ENCODE measurements at regions not wholly inside any gene's neighbourhood (a gene's known extent, or its start where the extent isn't known, plus 50 kb on each side); places are given as distances from the start of the nearest gene placed in this dataset.

GRCh38 chr1:229091721-229092136 is 179.2 kb upstream of the RAB4A start:
- no peak overlapping the region for H3K27ac ChIP-seq (ENCODE audit: low read depth, low read length)

DNA sequence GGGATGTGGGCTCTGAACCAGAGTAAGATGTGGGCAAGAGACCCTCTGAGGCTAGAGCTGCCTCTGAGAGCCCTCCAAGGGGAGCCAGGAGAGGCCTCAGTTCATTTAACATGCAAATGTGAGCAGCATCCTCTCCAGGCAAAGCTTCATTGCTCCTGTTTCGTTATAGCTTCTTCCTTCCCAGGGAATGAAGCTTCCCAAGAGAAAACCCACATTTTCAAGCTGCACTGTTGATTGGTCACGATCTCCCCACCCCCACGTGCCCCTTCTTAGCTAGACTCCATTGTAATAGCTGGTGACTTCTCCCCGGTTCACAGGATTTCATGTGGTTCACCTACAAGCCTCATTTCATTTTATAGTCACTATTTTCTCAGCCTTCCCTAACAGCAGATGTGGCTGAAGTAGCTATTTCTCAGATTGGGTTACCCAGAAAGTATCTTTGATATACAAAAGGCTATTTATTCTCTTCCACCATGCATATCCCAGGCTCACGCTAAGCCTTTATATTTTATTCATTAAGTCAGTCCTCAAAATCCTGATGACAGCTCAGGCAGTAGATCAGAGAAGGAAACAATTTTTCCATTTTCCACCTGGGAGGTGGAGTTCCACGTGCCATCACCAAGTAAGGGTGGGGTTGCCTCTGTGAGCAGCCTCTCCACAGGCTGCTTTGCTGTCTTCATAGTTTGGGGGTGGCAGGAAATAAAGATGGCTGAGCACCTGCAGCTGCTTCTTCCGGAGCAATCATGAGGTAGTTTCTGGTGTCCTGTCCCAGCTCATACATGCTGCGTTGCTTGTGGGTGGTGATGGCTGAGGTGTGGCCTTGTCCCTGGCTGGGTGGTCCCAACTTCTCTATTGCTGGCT is 178.3 kb upstream of the RAB4A start:
- Histone ChIP-seq H3K27ac (ENCODE audit: low read depth, low read length) (no peak overlapping the region), H3K4me3 (ENCODE audit: low read depth, low read length) (no peak overlapping the region), H3K9me3 (ENCODE audit: control insufficient read depth, insufficient read depth, low read length) (no peaks in the 10 kb centered on the region; the same call in 1 of the 2 replicates), H3K27me3 (ENCODE audit: control insufficient read depth, insufficient read depth, low read length) (peaks cover 3% of the 10 kb centered on the region)
- DNase-seq (ENCODE audit: low read depth, low spot score): no peak
- ChIA-PET CTCF (no interaction called here), POLR2A (no interaction called here)
- TF ChIP-seq, protein P1, sequence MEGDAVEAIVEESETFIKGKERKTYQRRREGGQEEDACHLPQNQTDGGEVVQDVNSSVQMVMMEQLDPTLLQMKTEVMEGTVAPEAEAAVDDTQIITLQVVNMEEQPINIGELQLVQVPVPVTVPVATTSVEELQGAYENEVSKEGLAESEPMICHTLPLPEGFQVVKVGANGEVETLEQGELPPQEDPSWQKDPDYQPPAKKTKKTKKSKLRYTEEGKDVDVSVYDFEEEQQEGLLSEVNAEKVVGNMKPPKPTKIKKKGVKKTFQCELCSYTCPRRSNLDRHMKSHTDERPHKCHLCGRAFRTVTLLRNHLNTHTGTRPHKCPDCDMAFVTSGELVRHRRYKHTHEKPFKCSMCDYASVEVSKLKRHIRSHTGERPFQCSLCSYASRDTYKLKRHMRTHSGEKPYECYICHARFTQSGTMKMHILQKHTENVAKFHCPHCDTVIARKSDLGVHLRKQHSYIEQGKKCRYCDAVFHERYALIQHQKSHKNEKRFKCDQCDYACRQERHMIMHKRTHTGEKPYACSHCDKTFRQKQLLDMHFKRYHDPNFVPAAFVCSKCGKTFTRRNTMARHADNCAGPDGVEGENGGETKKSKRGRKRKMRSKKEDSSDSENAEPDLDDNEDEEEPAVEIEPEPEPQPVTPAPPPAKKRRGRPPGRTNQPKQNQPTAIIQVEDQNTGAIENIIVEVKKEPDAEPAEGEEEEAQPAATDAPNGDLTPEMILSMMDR (IDR thresholded peaks at IDR 0.05; ENCODE audit: low read depth, low read length): no peak

More at GRCh38 chr1:229091721-229092136, 179.2 kb upstream of the RAB4A start:
- TF ChIP-seq, protein P1 (IDR thresholded peaks at IDR 0.05; ENCODE audit: low read depth, low read length): no peak
- ChIA-PET POLR2A (interaction anchor here (0.7 kb wide), 1 partner anchor 352 kb away, joined by 10 read pairs; no protein-coding TSS in a partner anchor), CTCF (interaction anchor here (0.5 kb wide), 1 partner anchor 78 kb away, joined by 8 read pairs; no protein-coding TSS in a partner anchor)
- Histone ChIP-seq H3K27me3 (ENCODE audit: control insufficient read depth, insufficient read depth, low read length) (peaks cover 3% of the 10 kb centered on the region), H3K4me3 (ENCODE audit: low read depth, low read length) (no peak overlapping the region), H3K9me3 (ENCODE audit: control insufficient read depth, insufficient read depth, low read length) (no peaks in the 10 kb centered on the region; the same call in 1 of the 2 replicates)
- DNase-seq (ENCODE audit: low read depth, low spot score): no peak

GRCh38 chr1:229093238-229093540 is 177.7 kb upstream of the RAB4A start:
- no peaks in the 10 kb centered on the region; the same call in 1 of the 2 replicates for H3K9me3 ChIP-seq (ENCODE audit: control insufficient read depth, insufficient read depth, low read length)
- DNase-seq (ENCODE audit: low read depth, low spot score): no peak
- H3K27me3 ChIP-seq (ENCODE audit: control insufficient read depth, insufficient read depth, low read length): peaks cover 3% of the 10 kb centered on the region
- no peak overlapping the region for H3K4me3 ChIP-seq (ENCODE audit: low read depth, low read length)
- no peak overlapping the region for H3K27ac ChIP-seq (ENCODE audit: low read depth, low read length)
- CTCF ChIA-PET: no interaction called here
- POLR2A ChIA-PET: no interaction called here
- TF ChIP-seq, protein P1 (IDR thresholded peaks at IDR 0.05; ENCODE audit: low read depth, low read length): no peak

GRCh38 chr1:229093609-229094336 is 177.1 kb upstream of the RAB4A start:
- Histone ChIP-seq H3K27ac (ENCODE audit: low read depth, low read length) (no peak overlapping the region), H3K9me3 (ENCODE audit: control insufficient read depth, insufficient read depth, low read length) (no peaks in the 10 kb centered on the region; the same call in 1 of the 2 replicates), H3K27me3 (ENCODE audit: control insufficient read depth, insufficient read depth, low read length) (peaks cover 3% of the 10 kb centered on the region), H3K4me3 (ENCODE audit: low read depth, low read length) (no peak overlapping the region)
- DNase-seq (ENCODE audit: low read depth, low spot score): no peak
- CTCF ChIA-PET: no interaction called here
- TF ChIP-seq, protein P1 (IDR thresholded peaks at IDR 0.05; ENCODE audit: low read depth, low read length): no peak
- POLR2A ChIA-PET: no interaction called here

Data from AG04450 (cell line).